Activated T-helper 2 cell treated with anti-CD3 and anti-CD28 coated beads, Interferon-gamma antibody, Interleukin-2, Interleukin-4, amounts not matched to agents 10 μg/mL and 5 μg/mL and 100 μg/mL, durations not matched to agents 14 hours and 24 hours and 36 hours (primary cell): ENCODE measurements at regions not wholly inside any gene's neighbourhood (a gene's known extent, or its start where the extent isn't known, plus 50 kb on each side); places are given as distances from the start of the nearest gene placed in this dataset.

Source experiments
- DNase-seq: peaks from one replicate; pipeline ENCODE4 v3.0.0; 2021; ENCODE audit warnings: low spot score
- H3K27ac Mint-ChIP-seq: one replicate; pipeline ENCODE4 v1.8.0; 2021; ENCODE audit warnings: mixed read lengths
- H3K27me3 Mint-ChIP-seq: one replicate; pipeline ENCODE4 v1.8.0; 2021; ENCODE audit warnings: low read depth, mixed read lengths
- H3K36me3 Mint-ChIP-seq: one replicate; pipeline ENCODE4 v1.8.0; 2021; ENCODE audit warnings: low read depth, mixed read lengths
- H3K4me1 Mint-ChIP-seq: one replicate; pipeline ENCODE4 v1.8.0; 2021; ENCODE audit warnings: low read depth, mixed read lengths
- H3K4me3 Mint-ChIP-seq: one replicate; pipeline ENCODE4 v1.8.0; 2021; ENCODE audit warnings: low read depth, mild to moderate bottlenecking, moderate library complexity, mixed read lengths
- H3K9me3 Mint-ChIP-seq: one replicate; pipeline ENCODE4 v1.8.0; 2021; ENCODE audit warnings: mixed read lengths
- intact Hi-C: fragments of 100-400 bp; cut with micrococcal nuclease; formaldehyde crosslinking; loops from one replicate; pipeline ENCODE4 v1.15.1; 2023

DNA sequence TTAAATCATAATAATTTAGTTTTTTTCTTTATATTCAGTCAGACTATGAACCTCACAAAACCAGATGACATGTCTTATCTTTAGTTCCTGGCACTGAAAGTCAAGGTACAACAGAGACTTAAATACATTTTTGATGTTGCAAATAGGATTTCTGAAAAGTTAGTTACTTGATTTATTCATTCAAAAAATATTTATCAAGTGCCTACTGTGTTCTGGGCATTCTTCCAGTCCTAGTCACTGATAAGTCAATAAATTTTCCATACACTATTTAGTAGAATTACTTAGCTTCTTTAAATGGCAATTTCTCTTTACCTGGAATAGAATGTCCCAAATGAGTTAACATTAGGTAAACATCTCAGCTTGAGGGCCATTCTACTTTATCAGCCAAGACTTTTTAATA is 938.3 kb upstream of the PCDH9 start:
- DNase-seq, result no peak
- Mint-ChIP-seq H3K36me3 (no peaks in the 10 kb centered on the region), H3K27ac (no peak overlapping the region), H3K4me1 (no peaks in the 10 kb centered on the region), H3K9me3 (peaks cover 29% of the 10 kb centered on the region), H3K27me3 (no peaks in the 10 kb centered on the region), H3K4me3 (no peak overlapping the region)
- intact Hi-C loops, result no loop called here

DNA sequence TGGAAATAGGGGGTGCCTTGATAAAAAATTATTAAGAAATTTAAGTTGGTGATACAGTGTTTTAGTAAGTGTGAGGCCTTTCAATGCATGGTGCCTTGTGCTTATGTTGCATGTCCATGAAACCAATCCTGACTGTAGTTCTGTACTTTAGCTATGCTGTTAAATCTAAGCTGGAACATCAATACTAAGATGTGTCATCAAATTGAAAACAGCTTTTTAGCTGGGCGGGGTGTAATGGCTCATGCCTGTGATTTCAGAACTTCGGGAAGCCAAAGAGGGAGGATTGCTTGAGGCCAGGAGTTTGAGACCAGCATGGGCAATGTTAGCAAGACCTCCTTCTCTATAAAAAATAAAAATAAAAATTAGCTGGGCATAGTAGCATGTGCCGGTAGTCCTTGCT is 930.3 kb upstream of the PCDH9 start:
- Mint-ChIP-seq H3K4me1 (no peaks in the 10 kb centered on the region), H3K27ac (no peak overlapping the region)

DNA sequence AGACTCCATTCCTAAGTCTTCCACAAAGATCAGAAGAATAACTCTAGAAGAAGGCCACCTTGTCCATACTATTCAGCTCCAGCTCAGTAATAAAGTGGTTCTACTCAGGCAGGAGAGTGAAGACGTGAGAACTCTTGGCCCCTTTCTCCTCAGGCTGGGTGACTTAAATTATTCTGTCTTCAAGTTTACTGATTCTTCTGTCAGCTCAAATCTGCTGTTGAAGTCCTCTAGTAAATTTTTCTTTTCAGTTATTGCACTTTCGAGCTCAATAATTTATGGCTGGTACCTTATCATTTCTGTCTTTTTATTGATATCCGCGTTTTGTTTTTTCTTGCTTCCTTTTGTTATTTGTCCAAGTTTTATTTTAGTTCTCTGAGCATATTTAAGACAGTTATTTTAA is 922.3 kb upstream of the PCDH9 start:
- no peaks in the 10 kb centered on the region for H3K27me3 Mint-ChIP-seq
- intact Hi-C loops, result no loop called here
- no peak for DNase-seq
- peaks cover 59% of the 10 kb centered on the region for H3K9me3 Mint-ChIP-seq
- H3K4me3 Mint-ChIP-seq, result no peak overlapping the region
- H3K36me3 Mint-ChIP-seq, result no peaks in the 10 kb centered on the region
- H3K27ac Mint-ChIP-seq, result no peak overlapping the region
- no peaks in the 10 kb centered on the region for H3K4me1 Mint-ChIP-seq

More for the DNA sequence above, 930.3 kb upstream of the PCDH9 start:
- H3K27me3 Mint-ChIP-seq, result no peaks in the 10 kb centered on the region
- peaks cover 32% of the 10 kb centered on the region for H3K9me3 Mint-ChIP-seq
- intact Hi-C loops, result no loop called here
- H3K4me3 Mint-ChIP-seq, result no peak overlapping the region
- H3K36me3 Mint-ChIP-seq, result no peaks in the 10 kb centered on the region
- no peak for DNase-seq

DNA sequence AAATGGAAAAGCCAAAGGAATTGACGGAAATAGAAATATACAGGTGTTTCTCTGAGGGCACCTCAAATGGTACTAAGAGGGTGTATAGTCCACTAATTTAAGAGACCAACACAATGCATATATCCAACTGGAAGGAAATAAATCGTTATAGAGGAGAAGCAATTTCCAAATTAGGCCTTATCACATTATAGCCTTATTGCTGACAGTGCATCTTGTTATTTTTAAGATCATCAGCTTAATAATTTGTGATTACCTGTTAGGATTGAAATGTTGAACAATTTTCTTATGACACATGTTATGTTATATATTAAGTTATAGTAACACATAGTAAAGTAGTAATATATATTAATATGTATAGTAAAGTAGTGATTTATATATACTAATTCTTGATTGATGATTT is 915.7 kb upstream of the PCDH9 start:
- no peak for DNase-seq
- intact Hi-C loops, result no loop called here
- Mint-ChIP-seq H3K36me3 (no peaks in the 10 kb centered on the region), H3K4me3 (no peak overlapping the region), H3K27me3 (no peaks in the 10 kb centered on the region), H3K4me1 (no peaks in the 10 kb centered on the region), H3K27ac (no peak overlapping the region), H3K9me3 (peaks cover 45% of the 10 kb centered on the region)

DNA sequence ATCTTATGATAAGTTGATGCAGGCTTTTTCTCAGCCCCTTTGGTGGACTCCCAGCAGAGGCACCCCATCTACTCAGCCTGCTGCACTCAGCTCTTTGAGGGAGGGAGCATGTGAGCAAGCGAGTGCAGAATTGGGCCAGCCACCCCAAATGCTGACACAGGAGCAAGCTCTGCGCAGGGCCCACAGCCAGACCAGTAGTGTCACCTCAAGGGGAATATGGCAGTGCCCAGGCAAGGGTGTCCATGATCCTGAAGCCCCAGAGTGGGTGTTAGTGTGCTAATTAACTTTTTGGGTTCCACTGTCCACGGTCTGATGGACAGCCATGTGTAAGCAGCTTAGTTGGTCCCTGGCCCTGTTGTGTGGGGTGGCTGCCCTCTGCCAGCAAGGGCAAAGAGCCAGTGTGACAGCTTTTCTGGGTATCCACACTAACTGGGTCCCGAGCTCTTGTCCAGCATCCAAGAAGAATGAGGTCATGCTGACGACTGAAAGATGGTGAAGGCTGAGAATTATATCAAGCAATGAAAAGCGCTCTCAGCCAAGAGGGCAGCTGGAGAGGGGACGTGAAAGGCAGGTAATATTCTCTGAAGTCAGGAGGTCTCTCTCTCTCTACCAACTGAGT is 898.3 kb upstream of the PCDH9 start:
- intact Hi-C loops, result no loop called here
- Mint-ChIP-seq H3K4me1 (no peaks in the 10 kb centered on the region), H3K27me3 (no peaks in the 10 kb centered on the region), H3K9me3 (peaks cover 18% of the 10 kb centered on the region), H3K4me3 (no peak overlapping the region), H3K27ac (no peak overlapping the region), H3K36me3 (no peaks in the 10 kb centered on the region)
- no peak for DNase-seq

DNA sequence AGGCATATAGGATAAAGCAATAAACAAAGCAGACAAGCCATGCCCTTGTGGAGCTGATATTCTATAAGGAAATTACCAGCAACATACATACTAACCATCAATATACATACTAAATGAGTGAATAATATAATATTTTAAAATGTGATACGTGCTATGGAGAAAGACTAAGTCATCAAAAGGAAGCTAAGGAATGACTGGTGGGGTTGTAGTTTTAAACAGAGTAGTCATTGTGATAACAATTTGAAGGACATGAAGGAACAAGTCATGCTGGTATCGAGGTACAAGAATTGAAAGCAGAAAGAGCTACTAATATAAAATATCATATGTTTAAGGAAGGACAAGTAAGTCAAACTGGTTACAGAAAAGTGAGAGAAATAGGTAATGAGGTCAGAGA is 894.9 kb upstream of the PCDH9 start:
- Mint-ChIP-seq H3K4me3 (no peak overlapping the region), H3K4me1 (no peaks in the 10 kb centered on the region), H3K36me3 (no peaks in the 10 kb centered on the region), H3K9me3 (peaks cover 19% of the 10 kb centered on the region), H3K27ac (no peak overlapping the region), H3K27me3 (no peaks in the 10 kb centered on the region)
- intact Hi-C loops, result no loop called here
- no peak for DNase-seq

DNA sequence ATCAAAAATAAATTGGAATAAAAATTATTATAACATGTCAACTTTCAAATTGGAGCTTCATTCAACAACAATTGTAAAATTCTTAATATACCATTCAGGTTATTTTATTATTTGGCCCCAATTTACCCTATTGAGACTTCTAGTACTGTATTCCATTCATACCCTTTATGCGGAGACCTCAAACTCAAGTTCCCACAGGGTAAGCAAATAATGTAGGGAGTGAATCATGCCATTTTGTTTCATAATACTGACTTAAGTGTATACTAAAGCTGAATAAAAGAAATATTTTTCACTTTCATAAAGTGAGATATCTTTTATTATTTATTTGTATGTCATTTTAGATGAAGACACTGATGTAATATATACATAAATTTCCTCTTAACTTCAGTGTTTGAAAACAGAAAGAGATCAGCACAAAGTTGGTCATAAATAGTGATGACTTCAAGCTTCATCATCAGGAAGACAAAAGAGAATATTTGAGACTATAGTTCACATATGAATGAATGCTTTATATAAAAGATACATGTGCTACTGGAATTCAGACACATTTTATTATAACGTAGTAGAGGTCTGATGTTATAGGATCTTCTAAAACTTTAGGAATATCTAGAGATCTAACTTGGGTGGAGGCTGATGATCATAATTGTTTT is 894.4 kb upstream of the PCDH9 start:
- H3K4me3 Mint-ChIP-seq, result no peak overlapping the region
- intact Hi-C loops, result no loop called here
- H3K9me3 Mint-ChIP-seq, result peaks cover 23% of the 10 kb centered on the region
- H3K36me3 Mint-ChIP-seq, result no peaks in the 10 kb centered on the region
- no peak for DNase-seq
- H3K4me1 Mint-ChIP-seq, result no peaks in the 10 kb centered on the region
- H3K27me3 Mint-ChIP-seq, result no peaks in the 10 kb centered on the region
- no peak overlapping the region for H3K27ac Mint-ChIP-seq

DNA sequence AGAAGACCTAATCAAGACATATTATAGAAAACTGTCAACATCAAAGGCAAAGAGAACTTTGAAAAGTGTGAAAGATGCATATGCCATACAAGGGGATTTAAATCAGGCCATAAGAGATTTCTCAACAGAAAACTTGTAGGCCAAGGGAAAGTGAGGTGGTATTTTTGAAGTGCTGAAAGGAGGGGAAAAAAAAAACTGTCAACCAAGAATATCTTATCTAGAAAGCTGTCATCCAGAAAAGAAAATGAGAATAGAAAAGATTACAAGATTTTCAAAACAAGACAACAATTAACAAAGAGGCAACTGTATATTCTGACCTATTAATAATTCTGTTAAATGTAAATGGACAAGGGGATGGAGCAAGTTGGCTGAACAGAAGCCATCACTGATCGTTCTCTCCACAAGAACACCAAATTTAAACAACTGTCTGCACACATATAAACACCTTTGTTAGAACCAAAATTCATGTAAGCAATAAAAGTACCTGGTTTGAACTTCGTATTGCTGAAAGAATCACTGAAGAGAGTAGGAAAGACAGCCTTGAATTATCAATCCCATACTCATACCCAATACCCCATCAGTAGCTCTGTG is 880.1 kb upstream of the PCDH9 start:
- Mint-ChIP-seq H3K4me3 (no peak overlapping the region), H3K27ac (no peak overlapping the region), H3K27me3 (no peaks in the 10 kb centered on the region), H3K4me1 (no peaks in the 10 kb centered on the region), H3K36me3 (no peaks in the 10 kb centered on the region), H3K9me3 (peaks cover 56% of the 10 kb centered on the region)
- intact Hi-C loops, result no loop called here
- no peak for DNase-seq

DNA sequence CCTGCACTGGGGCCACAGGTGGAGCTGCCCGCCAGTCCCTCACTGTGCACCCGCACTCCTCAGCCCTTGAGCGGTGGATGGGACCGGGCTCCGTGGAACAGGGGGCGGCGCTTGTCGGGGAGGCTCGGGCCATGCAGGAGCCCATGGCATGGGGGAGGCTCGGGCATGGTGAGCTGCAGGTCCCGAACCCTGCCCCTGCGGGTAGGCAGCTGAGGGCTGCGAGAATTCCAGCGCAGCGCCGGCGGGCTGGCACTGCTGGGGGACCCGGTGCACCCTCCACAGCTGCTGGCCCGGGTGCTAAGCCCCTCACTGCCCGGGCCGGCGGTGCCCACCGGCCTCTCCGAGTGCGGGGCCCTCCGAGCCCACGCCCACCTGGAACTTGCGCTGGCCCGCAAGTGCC is 877.5 kb upstream of the PCDH9 start:
- Mint-ChIP-seq H3K36me3 (no peaks in the 10 kb centered on the region), H3K27me3 (no peaks in the 10 kb centered on the region), H3K4me1 (no peaks in the 10 kb centered on the region), H3K27ac (no peak overlapping the region), H3K4me3 (no peak overlapping the region), H3K9me3 (peaks cover 57% of the 10 kb centered on the region)
- intact Hi-C loops, result no loop called here
- DNase-seq, result no peak

DNA sequence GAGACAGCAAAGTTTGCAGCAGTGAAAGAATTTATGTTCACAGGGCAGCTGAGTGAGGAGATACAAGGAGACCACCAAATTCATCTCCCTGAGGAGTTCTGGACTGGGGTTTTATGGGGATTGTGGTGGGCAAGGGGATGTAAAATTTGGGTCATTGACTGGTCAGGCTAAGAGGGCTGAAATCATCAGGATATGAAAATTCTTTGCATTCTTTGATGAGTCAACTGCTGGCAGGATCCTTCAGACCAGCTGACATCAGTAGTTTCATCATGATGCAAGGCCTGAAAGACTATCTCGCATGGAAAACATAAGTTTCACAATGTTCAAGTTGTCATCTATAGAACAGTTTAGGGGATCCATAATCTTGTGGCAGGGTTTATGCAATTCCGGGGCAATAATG is 869.5 kb upstream of the PCDH9 start:
- no peak overlapping the region for H3K27ac Mint-ChIP-seq
- no peak for DNase-seq
- H3K4me3 Mint-ChIP-seq, result no peak overlapping the region
- H3K27me3 Mint-ChIP-seq, result no peaks in the 10 kb centered on the region
- intact Hi-C loops, result no loop called here
- H3K4me1 Mint-ChIP-seq, result no peaks in the 10 kb centered on the region
- H3K36me3 Mint-ChIP-seq, result no peaks in the 10 kb centered on the region
- peaks cover 40% of the 10 kb centered on the region for H3K9me3 Mint-ChIP-seq

DNA sequence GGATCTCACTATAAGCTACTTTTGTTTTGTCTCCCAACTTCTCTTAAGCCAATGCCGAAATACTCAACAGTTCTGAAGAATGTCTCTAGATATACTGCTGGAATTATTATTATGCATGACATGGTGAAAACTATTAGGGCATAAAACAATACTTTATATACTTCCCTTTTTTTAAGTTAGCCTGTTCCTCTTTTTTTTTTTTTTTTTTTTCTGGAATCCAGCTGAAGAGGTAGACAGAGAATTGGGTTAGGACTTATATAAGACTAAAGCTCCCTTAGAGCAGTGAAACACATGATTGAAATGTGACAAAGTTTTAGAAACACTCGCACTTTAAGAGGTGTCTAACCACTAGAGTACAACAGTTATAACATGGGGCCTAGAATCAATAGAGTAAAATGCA is 850.9 kb upstream of the PCDH9 start:
- intact Hi-C loops, result no loop called here
- H3K4me3 Mint-ChIP-seq, result no peak overlapping the region
- no peak for DNase-seq
- H3K27me3 Mint-ChIP-seq, result no peaks in the 10 kb centered on the region
- peaks cover 18% of the 10 kb centered on the region for H3K9me3 Mint-ChIP-seq
- H3K36me3 Mint-ChIP-seq, result no peaks in the 10 kb centered on the region
- H3K4me1 Mint-ChIP-seq, result no peaks in the 10 kb centered on the region
- H3K27ac Mint-ChIP-seq, result no peak overlapping the region

DNA sequence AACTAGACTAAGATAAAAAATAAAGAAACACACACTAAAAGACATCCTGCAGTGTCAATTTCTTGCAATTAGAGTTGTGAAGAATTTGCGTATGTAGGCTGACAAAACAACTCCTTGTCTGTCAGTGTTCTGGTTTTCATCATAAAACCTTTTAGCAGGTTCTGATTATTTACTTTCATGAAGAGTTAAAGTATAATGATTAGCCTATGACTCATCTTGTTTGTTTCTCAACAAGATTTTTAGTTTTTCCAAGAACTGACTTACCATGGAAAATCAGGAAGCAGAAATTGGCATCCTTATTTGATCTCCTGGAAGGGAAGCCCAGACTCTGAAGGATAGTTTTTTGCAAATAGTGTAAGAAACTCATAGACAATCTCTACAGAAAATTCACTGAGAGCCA is 848.7 kb upstream of the PCDH9 start:
- Mint-ChIP-seq H3K9me3 (peaks cover 20% of the 10 kb centered on the region), H3K4me3 (no peak overlapping the region), H3K27me3 (no peaks in the 10 kb centered on the region), H3K27ac (no peak overlapping the region), H3K36me3 (no peaks in the 10 kb centered on the region), H3K4me1 (no peaks in the 10 kb centered on the region)
- DNase-seq, result no peak
- intact Hi-C loops, result no loop called here

DNA sequence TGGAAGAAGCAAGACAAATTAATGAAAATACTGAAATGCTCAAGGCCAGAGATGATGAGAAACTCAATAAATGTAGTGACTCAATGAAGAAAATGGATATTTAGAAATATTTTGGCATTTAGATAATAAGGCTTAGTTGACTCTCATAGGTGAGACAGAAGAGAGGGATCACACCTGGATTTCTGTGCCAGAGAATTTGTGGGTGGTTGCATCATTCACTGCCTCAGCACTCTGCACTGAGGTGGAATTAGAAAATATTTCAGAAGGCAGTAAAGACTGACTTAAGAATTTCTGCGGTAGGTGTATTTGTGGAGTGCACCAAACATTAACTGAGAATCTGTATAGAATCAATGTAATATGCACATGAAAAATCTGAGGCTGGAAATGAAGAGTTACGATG is 848.3 kb upstream of the PCDH9 start:
- Mint-ChIP-seq H3K4me3 (no peak overlapping the region), H3K9me3 (peaks cover 24% of the 10 kb centered on the region), H3K36me3 (no peaks in the 10 kb centered on the region), H3K27ac (no peak overlapping the region), H3K27me3 (no peaks in the 10 kb centered on the region), H3K4me1 (no peaks in the 10 kb centered on the region)
- intact Hi-C loops, result no loop called here
- no peak for DNase-seq
